Skin epidermis (tissue), 12 donors: ENCODE measurements at regions not wholly inside any gene's neighbourhood (a gene's known extent, or its start where the extent isn't known, plus 50 kb on each side); places are given as distances from the start of the nearest gene placed in this dataset.
"Not testable (repeated sequence)": the region's sequence is repeated elsewhere in the genome, so short reads cannot be mapped to it uniquely, and the experiment has no call there.

Source experiments
- H3K27ac ChIP-seq, 21 experiments: fragments of 200-600 bp; sonication (generic) in 11 of 21; one replicate each; pipeline ENCODE4 v1.5.0; 2020; ENCODE audit warnings: mild to moderate bottlenecking in 3 of 21, inconsistent platforms in 2 of 21, moderate library complexity in 2 of 21
- H3K4me3 ChIP-seq, 7 experiments: fragments of 200-600 bp; sonication (generic) in 2 of 7; one replicate each; pipeline ENCODE4 v1.5.0; 2020; ENCODE audit warnings: inconsistent platforms in 2 of 7, mild to moderate bottlenecking in 2 of 7, moderate library complexity in 1 of 7

GRCh38 chr2:192971981-192972380 lies 777.2 kb upstream of the TMEFF2 start:
- no peak overlapping the region for H3K4me3 ChIP-seq
- H3K27ac ChIP-seq = no peak overlapping the region

GRCh38 chr2:192969055-192969454 lies 774.3 kb upstream of the TMEFF2 start:
- H3K27ac ChIP-seq = no peak overlapping the region
- H3K4me3 ChIP-seq = no peak overlapping the region

- Histone ChIP-seq H3K27ac (no peak overlapping the region), H3K4me3 (no peak overlapping the region)
These were observed 766.2 kb upstream of the TMEFF2 start for GRCh38 chr2:192960945-192961344.

GRCh38 chr2:192958615-192959014 lies 763.9 kb upstream of the TMEFF2 start:
- H3K4me3 ChIP-seq, H3K27ac ChIP-seq: not testable (repeated sequence)

GRCh38 chr2:192957425-192957824 lies 762.7 kb upstream of the TMEFF2 start:
- Histone ChIP-seq H3K4me3 (no peak overlapping the region), H3K27ac (no peak overlapping the region)

GRCh38 chr2:192953116-192953515 lies 758.4 kb upstream of the TMEFF2 start:
- no peak overlapping the region for H3K4me3 ChIP-seq
- H3K27ac ChIP-seq = no peak overlapping the region

- no peak overlapping the region for H3K27ac ChIP-seq
- no peak overlapping the region for H3K4me3 ChIP-seq
These were observed 757.5 kb upstream of the TMEFF2 start for GRCh38 chr2:192952245-192952644.

GRCh38 chr2:192948316-192948715 lies 753.6 kb upstream of the TMEFF2 start:
- Histone ChIP-seq H3K4me3 (no peak overlapping the region), H3K27ac (no peak overlapping the region)

GRCh38 chr2:192947352-192947751 lies 752.6 kb upstream of the TMEFF2 start:
- H3K27ac ChIP-seq = no peak overlapping the region

GRCh38 chr2:192940767-192941166 lies 746.0 kb upstream of the TMEFF2 start:
- H3K27ac ChIP-seq = no peak overlapping the region
- H3K4me3 ChIP-seq = no peak overlapping the region

More at GRCh38 chr2:192947352-192947751, 752.6 kb upstream of the TMEFF2 start:
- H3K4me3 ChIP-seq = no peak overlapping the region

- Histone ChIP-seq H3K27ac (no peak overlapping the region), H3K4me3 (no peak overlapping the region)
These were observed 737.6 kb upstream of the TMEFF2 start for GRCh38 chr2:192932376-192932775.

GRCh38 chr2:192921631-192922030 lies 726.9 kb upstream of the TMEFF2 start:
- H3K27ac ChIP-seq, H3K4me3 ChIP-seq: not testable (repeated sequence)

- Histone ChIP-seq H3K27ac (no peak overlapping the region), H3K4me3 (no peak overlapping the region)
These were observed 706.7 kb upstream of the TMEFF2 start for GRCh38 chr2:192901446-192901845.

- Histone ChIP-seq H3K27ac (no peak overlapping the region), H3K4me3 (no peak overlapping the region)
These were observed 704.7 kb upstream of the TMEFF2 start for GRCh38 chr2:192899466-192899865.

- H3K27ac ChIP-seq, H3K4me3 ChIP-seq: not testable (repeated sequence)
These were observed 699.2 kb upstream of the TMEFF2 start for GRCh38 chr2:192893976-192894375.

- Histone ChIP-seq H3K27ac (no peak overlapping the region), H3K4me3 (no peak overlapping the region)
These were observed 693.4 kb upstream of the TMEFF2 start for GRCh38 chr2:192888109-192888508.

- no peak overlapping the region for H3K27ac ChIP-seq
- no peak overlapping the region for H3K4me3 ChIP-seq
These were observed 692.6 kb upstream of the TMEFF2 start for GRCh38 chr2:192887337-192887736.

GRCh38 chr2:192886636-192887035 lies 691.9 kb upstream of the TMEFF2 start:
- no peak overlapping the region for H3K27ac ChIP-seq

GRCh38 chr2:192885569-192886160 lies 690.9 kb upstream of the TMEFF2 start:
- H3K27ac ChIP-seq = no peak overlapping the region
- no peak overlapping the region for H3K4me3 ChIP-seq

More at GRCh38 chr2:192886636-192887035, 691.9 kb upstream of the TMEFF2 start:
- H3K4me3 ChIP-seq = no peak overlapping the region

GRCh38 chr2:192877159-192877558 lies 682.4 kb upstream of the TMEFF2 start:
- H3K27ac ChIP-seq = no peak overlapping the region
- no peak overlapping the region for H3K4me3 ChIP-seq

- Histone ChIP-seq H3K27ac (no peak overlapping the region), H3K4me3 (no peak overlapping the region)
These were observed 682.0 kb upstream of the TMEFF2 start for GRCh38 chr2:192876698-192877097.

GRCh38 chr2:192854706-192855105 lies 660.0 kb upstream of the TMEFF2 start:
- Histone ChIP-seq H3K4me3 (no peak overlapping the region), H3K27ac (no peak overlapping the region)
